Endothelial cell (in vitro differentiated cells): ENCODE measurements at regions not wholly inside any gene's neighbourhood (a gene's known extent, or its start where the extent isn't known, plus 50 kb on each side); places are given as distances from the start of the nearest gene placed in this dataset.

Experiments used
- DNase-seq: peaks from one replicate; pipeline ENCODE4 v3.0.0; 2021; ENCODE audit warnings: low spot score
- H3K27ac Mint-ChIP-seq: one replicate; pipeline ENCODE4 v1.8.0; 2021; ENCODE audit warnings: mixed read lengths, inconsistent platforms; ENCODE audit not compliant: unreplicated experiment
- H3K27me3 Mint-ChIP-seq: one replicate; pipeline ENCODE4 v1.8.0; 2021; ENCODE audit warnings: mild to moderate bottlenecking, moderate library complexity, mixed read lengths, inconsistent platforms; ENCODE audit not compliant: unreplicated experiment
- H3K36me3 Mint-ChIP-seq: one replicate; pipeline ENCODE4 v1.8.0; 2021; ENCODE audit warnings: mild to moderate bottlenecking, low read depth, mixed read lengths, inconsistent platforms; ENCODE audit not compliant: unreplicated experiment
- H3K4me1 Mint-ChIP-seq: one replicate; pipeline ENCODE4 v1.8.0; 2021; ENCODE audit warnings: mild to moderate bottlenecking, mixed read lengths, inconsistent platforms; ENCODE audit not compliant: unreplicated experiment
- H3K4me3 Mint-ChIP-seq: one replicate; pipeline ENCODE4 v1.8.0; 2021; ENCODE audit warnings: mild to moderate bottlenecking, mixed read lengths, inconsistent platforms; ENCODE audit not compliant: unreplicated experiment
- H3K9me3 Mint-ChIP-seq: one replicate; pipeline ENCODE4 v1.8.0; 2021; ENCODE audit warnings: mixed read lengths, inconsistent platforms; ENCODE audit not compliant: unreplicated experiment
- TF ChIP-seq, protein P1 (sequence below): fragments of 200-600 bp; sonication (generic); IDR thresholded peaks from one replicate; pipeline ENCODE4 v1.5.0; 2021; ENCODE audit warnings: antibody characterized with exemption; ENCODE audit not compliant: unreplicated experiment

DNA sequence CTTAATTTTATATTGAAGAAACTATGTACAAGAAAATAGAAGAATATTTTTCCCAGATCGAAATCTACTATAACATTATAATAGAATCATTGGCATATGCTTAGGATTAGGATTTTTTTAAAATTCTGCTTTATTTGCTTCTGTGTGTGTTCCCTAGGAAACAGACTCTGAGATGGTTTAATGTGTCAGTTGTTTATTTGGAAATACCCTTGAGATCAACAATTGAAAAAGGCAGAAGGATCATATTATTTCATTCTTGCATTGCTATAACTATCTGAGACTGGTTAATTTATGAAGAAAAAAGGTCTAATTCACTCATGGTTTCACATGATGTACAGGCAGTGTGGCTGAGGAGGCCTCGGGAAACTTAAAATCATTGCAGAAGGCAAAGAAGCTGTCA, 622.6 kb downstream of the PRR16 start:
- no peaks in the 10 kb centered on the region for H3K27me3 Mint-ChIP-seq
- no peak for DNase-seq
- peaks cover 7% of the 10 kb centered on the region for H3K36me3 Mint-ChIP-seq
- H3K27ac Mint-ChIP-seq, result no peak overlapping the region
- no peak overlapping the region for H3K4me3 Mint-ChIP-seq
- TF ChIP-seq, protein P1, sequence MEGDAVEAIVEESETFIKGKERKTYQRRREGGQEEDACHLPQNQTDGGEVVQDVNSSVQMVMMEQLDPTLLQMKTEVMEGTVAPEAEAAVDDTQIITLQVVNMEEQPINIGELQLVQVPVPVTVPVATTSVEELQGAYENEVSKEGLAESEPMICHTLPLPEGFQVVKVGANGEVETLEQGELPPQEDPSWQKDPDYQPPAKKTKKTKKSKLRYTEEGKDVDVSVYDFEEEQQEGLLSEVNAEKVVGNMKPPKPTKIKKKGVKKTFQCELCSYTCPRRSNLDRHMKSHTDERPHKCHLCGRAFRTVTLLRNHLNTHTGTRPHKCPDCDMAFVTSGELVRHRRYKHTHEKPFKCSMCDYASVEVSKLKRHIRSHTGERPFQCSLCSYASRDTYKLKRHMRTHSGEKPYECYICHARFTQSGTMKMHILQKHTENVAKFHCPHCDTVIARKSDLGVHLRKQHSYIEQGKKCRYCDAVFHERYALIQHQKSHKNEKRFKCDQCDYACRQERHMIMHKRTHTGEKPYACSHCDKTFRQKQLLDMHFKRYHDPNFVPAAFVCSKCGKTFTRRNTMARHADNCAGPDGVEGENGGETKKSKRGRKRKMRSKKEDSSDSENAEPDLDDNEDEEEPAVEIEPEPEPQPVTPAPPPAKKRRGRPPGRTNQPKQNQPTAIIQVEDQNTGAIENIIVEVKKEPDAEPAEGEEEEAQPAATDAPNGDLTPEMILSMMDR, result no peak
- peaks cover 7% of the 10 kb centered on the region for H3K4me1 Mint-ChIP-seq
- no peaks in the 10 kb centered on the region for H3K9me3 Mint-ChIP-seq

DNA sequence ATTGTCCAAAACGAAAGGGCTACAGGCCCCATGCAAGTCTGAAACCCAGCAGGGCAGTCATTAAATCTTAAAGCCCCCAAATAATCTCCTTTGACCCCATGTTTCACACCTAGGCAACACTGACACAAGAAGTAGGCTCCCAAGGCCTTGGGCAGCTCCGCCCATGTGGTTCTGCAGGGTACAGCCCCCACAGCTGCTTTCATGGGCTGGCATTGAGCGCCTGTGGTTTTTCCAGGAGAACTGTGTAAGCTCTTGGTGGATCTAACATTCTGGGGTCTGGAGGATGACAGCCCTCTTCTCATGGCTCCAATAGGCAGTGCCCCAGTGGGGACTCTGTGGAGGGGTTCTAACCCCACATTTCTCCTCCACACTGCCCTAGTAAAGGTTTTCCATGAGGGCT, 623.5 kb downstream of the PRR16 start:
- peaks cover 7% of the 10 kb centered on the region for H3K36me3 Mint-ChIP-seq
- H3K27me3 Mint-ChIP-seq, result no peaks in the 10 kb centered on the region
- H3K4me3 Mint-ChIP-seq, result no peak overlapping the region
- no peaks in the 10 kb centered on the region for H3K9me3 Mint-ChIP-seq
- H3K4me1 Mint-ChIP-seq, result peaks cover 7% of the 10 kb centered on the region
- no peak for DNase-seq
- TF ChIP-seq, protein P1, result no peak
- H3K27ac Mint-ChIP-seq, result no peak overlapping the region

DNA sequence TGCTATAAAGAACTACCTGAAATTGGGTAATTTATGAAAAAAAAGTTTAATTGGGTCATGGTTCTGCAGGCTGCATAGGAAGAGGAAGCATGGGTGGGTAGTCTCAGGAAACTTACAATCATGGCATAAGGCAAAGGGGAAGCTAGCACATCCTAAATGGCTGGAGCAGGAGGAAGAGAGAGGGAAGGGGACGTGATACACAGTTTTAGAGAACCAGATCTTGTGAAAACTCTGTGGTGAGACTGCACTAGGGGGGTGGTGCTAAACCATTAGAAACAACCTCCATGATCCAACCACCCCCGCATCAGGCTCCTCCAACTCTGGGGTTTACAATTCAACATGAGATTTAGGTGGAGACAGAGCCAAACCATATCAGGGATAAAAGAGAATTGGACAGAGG, 624.2 kb downstream of the PRR16 start:
- TF ChIP-seq, protein P1, result no peak
- no peak for DNase-seq
- peaks cover 7% of the 10 kb centered on the region for H3K4me1 Mint-ChIP-seq
- H3K27me3 Mint-ChIP-seq, result no peaks in the 10 kb centered on the region
- H3K9me3 Mint-ChIP-seq, result no peaks in the 10 kb centered on the region
- H3K27ac Mint-ChIP-seq, result no peak overlapping the region
- H3K36me3 Mint-ChIP-seq, result peaks cover 7% of the 10 kb centered on the region
- H3K4me3 Mint-ChIP-seq, result no peak overlapping the region

DNA sequence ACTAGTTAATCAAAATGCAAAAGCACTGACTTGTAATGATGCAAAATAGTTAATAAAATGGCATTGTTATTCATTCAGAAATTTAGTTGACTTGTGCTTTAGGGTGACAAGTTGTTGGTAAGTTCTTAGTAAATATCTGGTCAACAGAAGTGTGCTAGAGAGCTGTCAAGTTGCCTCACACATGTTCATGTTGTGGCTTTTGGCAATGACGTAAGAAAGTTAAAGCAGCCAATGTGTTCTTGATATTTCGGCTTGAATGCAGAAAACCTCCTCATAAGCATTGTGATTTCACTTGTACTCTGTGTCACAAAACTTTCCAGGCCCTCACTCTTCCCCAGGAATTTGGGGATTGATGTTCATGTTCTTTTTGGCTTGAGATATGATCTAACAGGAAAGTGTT, 626.7 kb downstream of the PRR16 start:
- no peak for DNase-seq

DNA sequence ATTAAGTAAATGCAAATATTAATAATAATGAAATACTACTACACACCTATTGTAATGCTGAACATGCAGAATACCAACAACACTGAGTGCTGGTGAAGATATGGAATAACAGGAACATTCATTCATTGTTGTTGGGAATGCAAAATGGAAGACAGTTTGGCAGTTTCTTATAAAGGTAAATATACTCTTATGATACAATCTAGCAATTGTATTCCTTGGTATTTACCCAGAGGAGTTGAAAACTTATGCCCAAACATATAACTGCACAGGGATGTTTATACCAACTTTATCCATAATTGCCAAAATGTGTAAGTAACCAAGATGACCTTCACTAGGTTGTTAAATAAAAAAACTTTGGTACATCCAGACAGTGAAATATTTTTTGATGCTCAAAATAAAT, 636.8 kb downstream of the PRR16 start:
- no peaks in the 10 kb centered on the region for H3K27me3 Mint-ChIP-seq
- no peak for DNase-seq
- no peak overlapping the region for H3K27ac Mint-ChIP-seq
- no peaks in the 10 kb centered on the region for H3K36me3 Mint-ChIP-seq
- no peak overlapping the region for H3K4me3 Mint-ChIP-seq
- no peaks in the 10 kb centered on the region for H3K9me3 Mint-ChIP-seq
- TF ChIP-seq, protein P1, result no peak
- H3K4me1 Mint-ChIP-seq, result no peaks in the 10 kb centered on the region

More for the DNA sequence above, 626.7 kb downstream of the PRR16 start:
- H3K4me1 Mint-ChIP-seq, result peaks cover 7% of the 10 kb centered on the region
- H3K27me3 Mint-ChIP-seq, result no peaks in the 10 kb centered on the region
- no peaks in the 10 kb centered on the region for H3K9me3 Mint-ChIP-seq
- H3K27ac Mint-ChIP-seq, result no peak overlapping the region
- TF ChIP-seq, protein P1, result no peak
- H3K36me3 Mint-ChIP-seq, result peaks cover 7% of the 10 kb centered on the region
- no peak overlapping the region for H3K4me3 Mint-ChIP-seq
